ENCODE measurements at regions not wholly inside any gene's neighbourhood (a gene's known extent, or its start where the extent isn't known, plus 50 kb on each side); places are given as distances from the start of the nearest gene placed in this dataset.

DNA sequence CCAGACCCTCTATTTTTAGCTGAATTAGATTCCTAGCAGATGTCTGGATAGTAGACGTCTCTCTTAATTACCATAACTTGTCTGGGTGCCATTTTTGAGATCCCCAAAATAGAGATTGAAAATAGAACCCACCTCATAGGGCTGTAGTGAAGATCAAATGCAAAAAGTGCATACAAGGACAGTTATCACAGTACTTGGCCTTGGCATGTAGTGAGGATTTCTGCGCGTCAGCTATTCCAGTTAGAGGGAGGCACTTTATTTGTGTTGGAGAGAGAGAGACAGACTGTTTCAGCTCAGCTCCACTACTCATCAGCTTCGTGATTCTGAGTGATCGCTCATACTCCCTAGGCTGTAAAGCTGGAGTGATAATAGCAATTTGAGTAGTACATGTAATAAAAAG is 59.6 kb upstream of the CDH13 start:
- no peak for DNase-seq

DNA sequence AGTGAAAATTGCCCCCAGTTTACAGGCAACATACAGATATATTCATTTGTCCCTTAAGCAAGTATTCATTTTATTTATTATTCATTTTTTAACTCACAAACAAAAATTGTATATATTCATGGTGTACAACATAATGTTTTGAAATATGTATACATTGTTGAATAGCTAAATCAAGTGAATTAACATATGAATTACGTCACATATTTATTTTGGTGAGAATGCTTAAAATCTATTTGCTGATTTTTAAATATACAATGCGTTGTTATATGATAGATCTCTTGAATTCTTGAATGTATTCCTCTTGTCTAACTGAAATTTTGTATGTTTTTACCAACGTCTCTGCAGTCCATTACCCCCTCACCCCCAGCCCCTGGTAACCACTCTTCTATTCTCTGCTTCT is 63.4 kb upstream of the CDH13 start:
- no peak for DNase-seq

DNA sequence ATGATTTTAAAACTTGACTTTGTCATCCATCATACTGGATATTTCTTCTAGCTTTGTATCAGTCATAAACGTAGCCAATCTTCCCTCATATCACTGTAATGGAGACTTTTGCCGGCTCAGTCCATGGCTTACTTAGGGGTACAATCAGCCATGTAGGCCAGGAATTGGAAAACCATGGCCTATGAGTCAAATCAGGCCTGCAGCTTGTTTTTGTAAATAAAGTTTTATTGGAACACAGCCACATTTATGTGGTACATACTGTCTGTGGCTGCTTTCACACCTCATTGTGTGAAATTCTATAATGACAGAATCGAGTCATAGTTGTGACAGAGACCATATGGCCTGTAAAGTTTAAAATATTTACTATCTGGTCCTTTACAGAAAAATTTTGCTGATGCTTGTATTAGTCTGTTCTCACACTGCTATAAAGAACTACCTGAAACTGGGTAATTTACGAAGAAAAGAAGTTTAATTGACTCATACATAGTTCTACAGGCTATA is 64.5 kb upstream of the CDH13 start:
- DNase-seq, result no peak

DNA sequence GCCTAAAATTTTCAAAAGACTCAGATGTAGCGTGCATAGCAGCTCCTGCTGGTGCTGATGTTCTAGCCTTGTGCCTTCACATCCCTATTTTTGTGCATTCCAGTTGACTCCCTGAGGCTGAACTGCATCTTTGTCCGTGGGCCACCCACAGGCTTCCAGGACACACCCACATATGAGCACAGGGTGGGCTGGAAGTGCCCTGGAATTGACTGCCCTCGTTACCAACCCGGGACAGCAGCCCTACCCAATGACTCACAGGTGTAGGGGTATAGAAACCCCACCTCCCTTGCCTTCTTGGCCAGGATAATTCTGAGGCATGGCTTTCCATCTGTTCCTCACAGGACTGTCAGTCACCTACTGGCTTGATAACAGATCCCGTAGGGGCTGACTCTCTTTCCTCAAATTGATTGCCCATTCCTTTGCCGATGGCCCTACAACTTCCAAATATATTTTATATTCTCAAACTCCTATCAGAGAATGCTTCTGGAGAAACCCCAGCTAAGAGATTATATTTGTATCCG is 65.9 kb upstream of the CDH13 start:
- DNase-seq, result no peak

DNA sequence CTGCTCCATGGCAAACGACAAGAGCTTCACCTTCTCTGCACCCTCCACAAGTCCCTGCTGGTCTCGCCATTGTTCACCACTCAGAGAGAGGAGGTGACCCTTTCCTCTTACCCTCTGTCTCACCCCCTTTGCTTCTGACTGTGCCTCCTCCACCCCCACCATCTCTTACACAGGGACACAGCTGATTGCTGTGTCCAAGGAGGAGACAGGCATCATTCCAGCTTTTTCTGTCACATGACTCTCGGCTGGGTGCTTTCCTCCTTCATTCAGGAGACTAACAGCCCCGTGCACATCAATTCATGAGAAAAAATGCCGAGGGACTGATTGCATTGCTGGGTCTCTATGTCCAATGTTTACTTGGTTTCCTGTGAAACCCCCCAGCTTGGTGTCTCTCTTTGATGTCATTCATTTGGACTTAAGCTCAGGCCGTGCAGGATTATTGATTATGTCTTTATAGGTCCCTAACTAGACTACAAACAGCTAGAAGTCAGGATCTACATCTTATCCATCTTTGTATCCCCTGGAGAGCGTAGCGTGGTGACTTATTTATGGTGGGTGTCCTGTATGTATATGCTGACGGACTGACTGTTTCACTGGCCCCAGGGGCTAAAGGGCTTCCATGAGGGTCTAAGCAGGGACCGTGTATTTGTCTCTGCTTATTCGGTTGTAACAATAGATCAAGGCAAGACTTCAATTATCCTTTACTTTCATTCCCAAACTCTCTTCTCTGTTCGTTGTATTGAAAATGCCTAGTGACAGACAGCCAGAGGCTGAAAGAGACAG is 82.2 kb upstream of the CDH13 start:
- DNase-seq, result no peak

DNA sequence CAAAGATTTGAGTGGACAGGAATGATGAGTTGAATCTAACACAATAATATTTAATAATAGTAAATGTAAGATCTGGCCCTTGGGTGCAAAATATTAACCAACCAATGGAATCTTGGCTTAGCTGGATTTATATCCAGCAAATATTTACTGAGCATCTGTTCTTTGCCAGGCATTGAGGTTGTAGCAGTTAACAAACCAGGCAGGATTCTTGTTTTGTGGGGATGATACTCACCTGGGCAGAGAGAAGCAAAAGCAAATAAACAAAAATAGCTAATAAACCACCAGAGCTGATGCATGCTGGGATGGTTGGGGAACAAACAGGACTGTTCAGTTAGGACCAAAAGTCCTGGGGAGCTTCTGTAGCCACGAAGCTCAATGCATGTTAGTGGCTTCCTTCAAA is 84.1 kb upstream of the CDH13 start:
- DNase-seq, result no peak

DNA sequence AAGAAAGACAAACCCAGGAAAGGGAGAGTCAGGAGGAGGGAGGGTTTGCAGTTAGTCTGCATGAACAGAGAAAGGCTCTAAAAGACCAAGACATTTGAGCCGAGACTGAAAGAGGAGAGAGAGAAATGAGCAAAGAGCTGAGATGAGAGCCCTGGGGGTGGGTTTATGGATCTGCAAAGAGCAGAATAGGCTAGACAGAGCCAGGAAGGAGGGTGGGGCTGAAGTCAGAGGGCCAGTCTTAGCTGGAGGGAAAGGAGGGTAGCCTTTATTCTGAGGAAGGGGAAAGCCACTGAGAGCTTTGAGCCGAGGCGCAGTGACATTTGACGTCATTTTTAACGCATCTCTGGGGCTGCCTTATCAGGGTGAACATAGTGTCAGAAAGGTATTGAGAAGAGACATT is 85.7 kb upstream of the CDH13 start:
- no peak for DNase-seq

DNA sequence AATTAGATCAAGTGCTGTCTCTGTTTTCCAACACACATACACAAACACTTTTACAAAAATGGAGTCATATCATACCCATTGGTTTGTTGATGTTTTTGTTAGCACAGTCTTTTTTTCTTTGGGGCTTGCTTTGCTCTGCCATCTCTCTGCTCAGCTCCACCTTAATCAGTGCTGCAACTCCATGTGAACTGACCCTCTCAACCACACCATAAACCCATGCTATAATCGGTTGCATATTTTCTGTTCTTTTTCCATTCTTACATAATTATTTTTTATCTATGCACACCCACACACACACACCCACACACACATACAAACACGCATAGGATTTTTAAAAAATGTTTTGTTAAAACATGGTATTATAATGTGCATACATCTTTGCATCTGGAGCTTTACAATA is 91.0 kb upstream of the CDH13 start:
- no peak for DNase-seq

DNA sequence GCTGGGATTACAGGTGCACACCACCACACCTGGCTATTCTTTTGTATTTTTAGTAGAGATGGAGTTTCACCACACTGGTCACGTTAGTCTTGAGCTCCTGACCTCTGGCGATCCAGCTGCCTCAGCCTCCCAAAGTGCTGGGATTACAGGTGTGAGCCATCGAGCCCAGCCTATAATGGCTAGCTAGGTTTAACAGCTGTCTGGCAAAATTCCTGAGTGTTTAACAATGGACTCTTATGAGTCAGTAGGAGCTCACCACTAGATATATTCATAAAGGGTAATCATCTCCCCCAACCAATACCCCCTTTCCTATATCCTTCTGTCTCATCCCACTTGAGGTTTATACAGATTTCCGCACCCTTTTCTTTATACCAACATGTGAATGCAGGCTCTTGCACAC is 91.5 kb upstream of the CDH13 start:
- no peak for DNase-seq

DNA sequence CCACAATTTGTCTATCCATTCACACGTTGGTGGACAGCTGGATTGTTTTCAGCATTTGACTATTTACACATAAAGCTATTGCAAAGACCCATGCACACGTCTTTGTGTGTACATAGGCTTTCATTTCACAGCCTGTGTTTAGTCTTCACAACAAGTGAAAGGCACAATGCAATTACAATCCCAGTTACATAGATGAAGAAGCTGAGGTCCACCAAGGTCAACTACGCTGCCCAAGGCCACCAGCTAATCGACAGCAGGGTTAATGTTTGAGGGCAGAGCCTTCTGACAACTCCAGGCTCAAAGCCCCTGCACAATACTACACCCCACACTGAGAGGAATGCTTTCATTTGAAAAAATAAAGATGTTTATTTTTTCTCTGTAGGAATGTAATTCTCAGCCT is 93.6 kb upstream of the CDH13 start:
- DNase-seq, result no peak

DNA sequence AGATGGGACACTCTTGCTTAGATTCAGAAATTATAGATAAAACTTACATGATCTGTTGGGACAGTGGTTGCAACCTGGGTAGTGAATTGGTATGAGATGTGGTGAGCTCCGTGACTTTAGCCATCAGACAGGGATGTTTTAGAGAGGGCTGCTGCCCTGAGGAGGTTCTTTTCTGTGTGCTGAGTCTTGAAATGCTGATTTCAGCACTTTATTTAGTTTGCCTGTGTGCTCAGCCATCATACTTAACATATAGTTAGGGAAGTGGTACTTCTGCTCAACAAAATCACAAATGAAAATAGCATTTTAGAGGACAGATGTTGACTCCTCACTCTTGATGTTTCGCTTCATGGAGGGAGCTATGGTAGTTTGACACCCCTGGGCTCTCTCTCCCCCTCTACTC is 95.9 kb upstream of the CDH13 start:
- no peak for DNase-seq

DNA sequence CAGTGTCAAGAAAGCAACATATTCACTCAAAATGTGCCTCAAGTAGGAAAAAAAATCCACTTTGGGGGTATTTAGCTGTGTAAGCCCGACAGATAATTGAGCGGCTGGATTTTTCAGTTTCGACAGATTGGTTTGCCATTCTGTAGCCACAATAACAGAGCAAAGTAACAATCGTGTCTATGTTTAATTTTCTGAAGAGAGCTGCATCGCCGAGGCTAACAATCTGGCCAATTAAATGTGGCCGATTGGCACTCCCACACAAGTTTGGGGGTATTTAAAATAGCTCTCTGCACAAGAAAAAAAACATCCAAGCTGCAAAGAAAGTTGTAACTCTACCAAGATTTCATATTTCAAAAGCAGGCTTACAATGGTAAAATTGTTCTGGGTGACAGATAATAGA is 99.7 kb upstream of the CDH13 start:
- no peak for DNase-seq

DNA sequence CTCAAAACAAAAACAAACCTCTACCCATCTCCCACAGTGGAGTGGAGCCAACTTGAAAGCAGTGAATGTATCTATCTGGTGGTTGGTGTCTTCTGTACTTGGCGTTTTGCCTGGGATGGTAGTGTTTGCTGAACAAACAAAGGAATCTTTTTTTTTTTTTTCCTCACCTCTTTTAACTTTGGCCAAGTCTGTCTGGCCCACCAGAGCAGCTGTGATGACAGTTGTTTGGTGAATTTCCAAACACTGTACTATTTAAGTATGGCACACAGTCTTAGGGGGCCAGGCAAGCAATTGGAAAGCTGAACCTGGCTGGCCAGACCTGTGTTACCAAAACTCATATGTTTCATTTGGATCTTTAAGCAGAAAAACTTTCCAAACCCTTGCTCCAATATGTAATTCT is 101.8 kb upstream of the CDH13 start:
- DNase-seq, result no peak

DNA sequence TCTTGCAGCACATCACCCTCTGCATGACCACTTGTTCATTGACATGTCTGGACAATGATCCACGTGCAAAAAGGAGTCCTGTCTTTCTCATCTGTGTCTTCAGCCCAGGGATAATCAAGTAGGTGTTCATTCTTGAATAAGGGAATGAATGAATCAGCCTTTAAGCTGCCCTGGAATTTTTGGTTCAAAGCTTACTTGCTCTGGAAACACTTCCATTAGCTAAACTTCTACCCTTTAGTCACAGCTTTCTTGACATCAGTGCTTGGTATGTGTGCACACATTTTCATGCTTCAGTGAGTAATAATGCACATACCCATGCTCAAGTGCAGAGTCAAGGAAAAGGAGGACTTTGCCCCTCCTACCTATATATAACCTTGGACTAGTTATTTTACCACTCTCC is 103.0 kb upstream of the CDH13 start:
- DNase-seq, result no peak

DNA sequence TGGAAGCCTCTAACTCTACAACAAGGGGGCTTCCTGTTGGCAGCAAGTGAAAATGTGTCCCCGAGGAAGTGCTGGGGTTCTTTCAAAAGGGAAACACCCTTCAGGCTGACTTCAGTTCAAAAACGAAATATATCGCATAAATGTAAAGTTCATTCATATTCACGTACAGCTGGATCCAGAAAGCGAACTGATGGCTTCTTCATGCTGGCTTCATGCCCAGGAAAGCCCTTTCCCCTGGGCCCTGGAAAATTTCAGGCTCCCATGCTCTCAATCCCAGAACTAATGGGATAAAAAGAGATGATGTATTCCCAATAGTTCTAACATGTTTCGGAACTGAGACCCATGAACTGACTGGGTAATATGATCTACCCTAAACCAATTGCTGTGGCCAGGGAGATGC is 104.7 kb upstream of the CDH13 start:
- no peak for DNase-seq

DNA sequence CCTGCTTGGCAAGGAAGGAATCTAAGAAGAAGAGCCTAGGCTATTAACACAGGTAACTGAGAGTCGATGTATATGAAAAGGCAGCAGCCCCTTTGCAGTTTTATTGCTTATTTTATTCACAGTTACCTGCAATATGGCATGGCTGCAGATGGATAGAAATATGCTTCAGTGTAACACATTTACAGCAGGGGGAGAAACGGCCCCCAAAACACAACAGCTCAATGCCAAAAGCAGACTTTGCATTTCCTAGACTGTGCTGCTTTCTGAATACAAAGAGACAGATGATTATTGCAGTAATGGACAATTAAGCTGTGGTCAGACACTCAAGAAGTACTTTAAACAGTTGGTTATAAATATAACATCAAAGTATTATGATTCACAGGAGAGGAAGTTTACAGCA is 108.0 kb upstream of the CDH13 start:
- DNase-seq, result no peak

DNA sequence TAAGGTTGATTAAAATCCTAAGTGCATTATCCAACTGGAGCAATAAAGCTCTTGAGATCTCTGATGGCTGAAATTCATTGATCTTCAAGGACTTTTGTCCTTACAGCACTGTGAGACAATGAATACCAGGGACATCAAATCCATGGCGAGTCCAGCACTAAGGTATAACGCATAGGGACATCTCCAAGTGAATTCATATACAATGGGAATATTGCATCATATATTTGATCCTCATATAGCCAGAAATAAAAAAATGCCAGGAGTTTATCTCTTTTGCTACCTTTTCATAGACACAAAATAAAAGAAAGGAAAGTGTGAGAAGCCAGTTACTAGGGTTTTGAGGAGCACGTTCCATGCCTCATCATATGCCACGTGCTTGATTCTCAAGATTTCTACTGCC is 112.5 kb upstream of the CDH13 start:
- no peak for DNase-seq

DNA sequence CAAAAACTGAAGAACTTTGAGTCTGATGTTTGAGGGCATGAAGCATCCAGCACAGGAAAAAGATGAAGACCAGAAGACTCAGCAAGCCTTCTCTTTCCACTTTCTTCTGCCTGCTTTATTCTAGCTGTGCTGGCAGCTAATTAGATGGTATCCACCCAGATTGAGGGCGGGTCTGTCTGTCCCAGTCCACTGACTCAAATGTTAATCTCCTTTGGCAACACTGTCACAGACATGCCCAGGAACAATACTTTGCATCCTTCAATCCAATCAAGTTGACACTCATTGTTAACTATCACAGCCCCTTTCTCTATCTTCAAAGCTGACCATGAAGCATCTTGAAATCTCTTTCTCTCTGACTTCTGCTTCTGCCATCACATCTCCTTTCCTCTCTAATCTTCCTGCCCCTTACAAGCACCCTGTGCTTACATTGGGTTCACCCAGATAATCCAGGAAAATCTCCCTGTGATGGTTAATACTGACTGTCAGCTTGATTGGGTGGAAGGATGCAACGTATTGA is 115.9 kb upstream of the CDH13 start:
- DNase-seq, result no peak

DNA sequence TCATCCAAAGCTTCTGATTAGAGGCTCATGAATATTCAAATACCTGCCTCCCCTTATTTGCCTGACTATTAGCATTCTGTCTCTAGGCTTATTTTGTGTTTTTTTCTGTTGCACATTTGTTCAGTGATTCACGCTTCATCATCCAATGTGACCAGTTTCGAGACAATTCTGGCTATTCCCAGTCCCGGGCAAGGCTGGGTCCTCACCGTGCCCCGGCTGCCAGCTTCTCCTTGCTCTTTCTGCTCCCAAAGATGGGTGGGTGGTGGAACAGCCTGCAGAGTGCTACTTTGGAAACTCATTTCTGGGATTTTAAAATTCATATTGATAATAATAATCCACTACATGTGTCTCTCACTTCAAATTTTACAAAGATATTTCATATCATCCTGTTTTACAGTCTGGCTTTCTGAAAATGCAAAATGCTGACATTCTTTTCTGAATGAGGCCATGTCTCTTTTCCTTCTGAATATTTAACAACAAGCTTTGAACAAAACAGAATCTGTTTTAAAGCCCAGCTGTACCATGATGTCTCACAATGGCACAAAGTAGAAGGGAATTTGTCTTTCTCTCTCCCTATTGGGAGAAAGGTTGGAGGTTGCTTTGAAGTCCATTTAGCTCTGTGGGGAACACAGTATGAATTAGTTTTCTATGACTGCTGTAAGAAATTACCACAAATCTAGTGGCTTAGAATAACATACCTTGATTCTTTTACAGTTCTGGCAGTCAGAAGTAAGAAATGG is 116.9 kb upstream of the CDH13 start:
- DNase-seq, result no peak

DNA sequence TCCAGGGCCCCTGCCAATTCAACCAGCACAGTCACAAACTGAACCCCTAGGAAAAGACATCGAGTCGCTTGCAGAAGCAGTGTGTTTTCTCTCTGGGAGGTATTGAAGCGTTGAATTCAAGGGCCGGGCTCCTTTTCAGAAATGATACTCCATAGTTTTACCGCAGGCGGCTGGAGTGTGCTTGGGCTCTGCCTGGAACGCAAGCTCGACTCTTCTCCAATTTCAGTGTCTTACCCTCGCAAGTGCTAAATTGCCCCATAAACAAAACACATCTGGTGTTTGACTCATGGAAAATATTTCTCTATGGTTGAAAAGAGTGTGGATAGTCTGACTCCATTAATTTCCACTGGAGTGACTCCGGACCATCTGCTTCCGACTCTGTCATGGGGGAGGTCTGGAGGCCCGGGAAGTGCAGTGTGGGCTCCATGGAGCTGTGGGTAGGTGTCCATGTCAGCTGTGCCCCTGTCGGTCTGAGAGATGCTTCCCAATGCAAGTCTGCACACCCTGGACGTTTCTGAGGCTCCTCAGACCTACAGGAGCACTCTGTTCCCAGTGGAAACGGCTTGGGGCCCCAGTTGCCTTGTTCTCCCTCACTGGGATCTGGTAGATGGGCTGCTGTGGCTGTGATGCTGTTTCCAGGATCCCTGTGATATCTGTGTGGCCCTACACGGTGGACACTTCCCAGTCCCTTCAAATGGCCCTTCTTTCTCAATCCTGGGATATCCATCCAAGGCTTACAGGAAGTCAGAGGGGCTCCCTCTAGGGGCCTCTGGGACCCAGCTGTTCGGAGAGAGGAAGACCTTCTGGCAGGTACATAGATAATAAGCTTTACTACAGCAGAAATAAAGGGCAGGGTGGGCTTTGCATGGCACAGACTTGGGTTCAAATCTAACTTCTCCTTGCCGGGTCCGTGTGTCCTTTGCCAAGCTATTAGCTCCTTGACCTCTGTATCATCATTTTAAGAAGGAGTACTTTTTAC is 119.8 kb upstream of the CDH13 start:
- DNase-seq, result no peak

DNA sequence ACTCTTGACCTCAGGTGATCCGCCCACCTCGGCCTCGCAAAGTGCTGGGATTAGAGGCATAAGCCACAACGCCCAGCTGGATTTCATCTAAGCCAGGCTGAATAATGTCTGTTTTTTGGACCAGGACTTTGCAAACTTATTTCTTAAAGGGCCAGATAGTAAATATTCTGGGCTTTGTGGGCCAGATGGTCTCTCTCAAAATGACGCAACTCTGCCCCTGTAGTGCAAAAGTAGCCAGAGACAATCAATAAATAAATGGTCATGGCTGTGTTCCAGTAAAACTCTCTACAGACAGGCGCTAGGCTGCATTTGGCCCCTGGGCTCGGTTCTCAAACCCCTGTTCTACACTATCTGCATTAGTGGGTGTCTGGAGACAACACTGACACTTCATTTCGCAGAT is 121.9 kb upstream of the CDH13 start:
- DNase-seq, result no peak

DNA sequence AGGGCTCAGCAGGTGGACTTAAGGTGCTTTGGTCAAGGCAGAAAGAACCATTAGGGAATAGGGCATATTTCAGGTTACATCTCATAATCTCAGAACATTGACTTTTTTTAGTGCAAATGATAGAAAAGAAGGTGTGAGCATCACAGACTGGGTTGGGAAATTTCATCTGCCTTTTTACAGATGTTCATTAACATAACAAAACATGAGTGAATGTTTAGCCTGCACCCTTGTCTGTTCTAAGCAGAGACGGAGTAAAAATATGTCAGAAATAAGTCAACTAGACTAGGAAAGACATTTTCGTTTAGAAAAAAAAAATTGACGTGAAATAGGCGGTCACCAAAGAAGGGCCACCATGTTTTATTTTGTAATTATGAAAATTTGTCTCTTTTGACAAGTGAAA is 127.5 kb upstream of the CDH13 start:
- DNase-seq, result no peak

DNA sequence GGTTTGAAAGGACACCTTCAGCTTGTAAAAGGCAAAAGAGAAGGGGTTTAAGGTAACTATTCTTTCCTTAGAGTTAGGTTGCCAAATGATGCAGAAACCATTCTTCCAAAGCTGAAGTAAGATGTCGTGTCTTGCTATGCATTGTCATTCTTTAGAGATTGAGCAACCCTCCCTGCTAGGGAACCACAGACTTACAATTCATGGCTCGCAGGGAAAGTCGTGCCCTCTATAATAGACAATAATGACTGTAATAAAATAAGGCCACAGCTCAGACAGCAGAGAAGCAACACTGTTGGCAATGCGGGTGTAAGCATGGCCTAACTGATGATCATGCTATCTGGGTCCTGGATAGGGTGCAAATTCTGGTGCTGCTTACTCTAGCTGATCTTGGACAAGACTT is 129.6 kb upstream of the CDH13 start:
- no peak for DNase-seq

All from stimulated activated CD4-positive, alpha-beta T cell treated with anti-CD3 and anti-CD28 coated beads, Interleukin-4, amount 100 ng/mL, for 1 hour (primary cell).